Esophagus (tissue), 2 donors: ENCODE measurements at regions not wholly inside any gene's neighbourhood (a gene's known extent, or its start where the extent isn't known, plus 50 kb on each side); places are given as distances from the start of the nearest gene placed in this dataset.

Source experiments
- H3K27ac ChIP-seq, 2 donors: one replicate each; pipeline ENCODE4 v1.5.1; 2013; ENCODE audit warnings: low read depth in 2 of 2, mild to moderate bottlenecking in 2 of 2, inconsistent platforms in 1 of 2, low read length in 1 of 2, moderate library complexity in 1 of 2
- H3K27me3 ChIP-seq, 2 donors: one replicate each; pipeline ENCODE4 v1.6.1; 2013; ENCODE audit warnings: low read length in 2 of 2, control low read depth in 1 of 2, mild to moderate bottlenecking in 1 of 2; ENCODE audit not compliant: insufficient read depth in 2 of 2, control insufficient read depth in 1 of 2
- H3K36me3 ChIP-seq, 2 donors: one replicate each; pipeline ENCODE4 v1.6.1; 2013; ENCODE audit warnings: low read length in 1 of 2; ENCODE audit not compliant: control insufficient read depth in 2 of 2, insufficient read depth in 2 of 2
- H3K4me1 ChIP-seq, 2 donors: one replicate each; pipeline ENCODE4 v1.6.1; 2013; ENCODE audit warnings: low read length in 1 of 2; ENCODE audit not compliant: control insufficient read depth in 2 of 2, insufficient read depth in 2 of 2
- H3K4me3 ChIP-seq, 2 donors: one replicate each; pipeline ENCODE4 v1.5.1; 2013; ENCODE audit warnings: low read length in 2 of 2, mild to moderate bottlenecking in 2 of 2, low read depth in 1 of 2, moderate library complexity in 1 of 2
- H3K9me3 ChIP-seq, 2 donors: one replicate each; pipeline ENCODE4 v1.6.1; 2013; ENCODE audit warnings: mild to moderate bottlenecking in 2 of 2, low read depth in 1 of 2, low read length in 1 of 2, moderate library complexity in 1 of 2; ENCODE audit not compliant: control insufficient read depth in 2 of 2, insufficient read depth in 1 of 2
- WGBS, 2 donors: extraction: QIAGEN DNeasy Blood & Tissue Kit; methylation state at CpG; one replicate each; pipeline ENCODE4 v1.1.7; 2013; 5-methylcytosine and 5-hydroxymethylcytosine counted together
- donor health status: healthy with polysubstance abuse.
- donor health status: Bipolar disorder and iron deficiency.

- H3K27ac ChIP-seq, result no peak overlapping the region
- H3K4me1 ChIP-seq, result no peaks in the 10 kb centered on the region
- H3K9me3 ChIP-seq, result no peaks in the 10 kb centered on the region
- no peaks in the 10 kb centered on the region for H3K27me3 ChIP-seq
- no peaks in the 10 kb centered on the region for H3K36me3 ChIP-seq
- no peak overlapping the region for H3K4me3 ChIP-seq
Measured at GRCh38 chr12:87085286-87085685, 829.1 kb upstream of the MGAT4C start.

DNA sequence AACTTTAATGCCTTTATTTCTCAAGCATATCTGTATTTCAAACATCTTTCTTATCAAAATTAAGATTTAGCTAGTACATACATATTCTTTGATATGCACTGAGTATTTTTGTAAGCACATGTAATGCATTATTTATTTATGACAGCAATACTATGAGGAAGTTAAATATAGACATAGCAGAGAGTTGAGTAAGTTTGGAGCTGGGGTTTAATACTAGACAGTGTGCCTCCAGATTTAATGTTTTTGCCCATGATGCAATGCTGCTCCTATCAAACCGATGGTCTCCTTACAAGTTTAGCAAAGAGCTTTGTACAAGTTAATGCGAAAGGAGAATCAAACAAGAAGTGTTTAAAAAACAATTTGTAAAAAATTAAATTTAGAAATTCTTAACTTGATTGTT, 826.6 kb upstream of the MGAT4C start:
- Histone ChIP-seq H3K9me3 (no peaks in the 10 kb centered on the region), H3K27ac (no peak overlapping the region), H3K4me3 (no peak overlapping the region), H3K4me1 (no peaks in the 10 kb centered on the region), H3K27me3 (no peaks in the 10 kb centered on the region), H3K36me3 (no peaks in the 10 kb centered on the region)
- 77 to 79% methylated on average over 2 of the region's 2 CpGs for WGBS, 2 donors

GRCh38 chr12:87074781-87075180, 818.6 kb upstream of the MGAT4C start:
- Histone ChIP-seq H3K36me3 (no peaks in the 10 kb centered on the region), H3K4me1 (no peaks in the 10 kb centered on the region), H3K4me3 (no peak overlapping the region), H3K27me3 (no peaks in the 10 kb centered on the region), H3K27ac (no peak overlapping the region), H3K9me3 (no peaks in the 10 kb centered on the region)
- 74 to 81% methylated on average over 2 of the region's 2 CpGs for WGBS, 2 donors

- no peak overlapping the region for H3K4me3 ChIP-seq
- H3K27ac ChIP-seq, result no peak overlapping the region
- no peaks in the 10 kb centered on the region for H3K27me3 ChIP-seq
- 47 to 64% methylated on average over 2 of the region's 2 CpGs for WGBS, 2 donors
- H3K36me3 ChIP-seq, result no peaks in the 10 kb centered on the region
- H3K9me3 ChIP-seq, result no peaks in the 10 kb centered on the region
- H3K4me1 ChIP-seq, result no peaks in the 10 kb centered on the region
Measured at GRCh38 chr12:87066326-87066725, 810.1 kb upstream of the MGAT4C start.

- H3K36me3 ChIP-seq, result no peaks in the 10 kb centered on the region
- H3K4me1 ChIP-seq, result no peaks in the 10 kb centered on the region
- no peak overlapping the region for H3K27ac ChIP-seq
- H3K27me3 ChIP-seq, result no peaks in the 10 kb centered on the region
- WGBS, 2 donors, result 46 to 47% methylated on average over 1 of the region's 1 CpG
- no peak overlapping the region for H3K4me3 ChIP-seq
- no peaks in the 10 kb centered on the region for H3K9me3 ChIP-seq
Measured at GRCh38 chr12:87059231-87059630, 803.0 kb upstream of the MGAT4C start.

DNA sequence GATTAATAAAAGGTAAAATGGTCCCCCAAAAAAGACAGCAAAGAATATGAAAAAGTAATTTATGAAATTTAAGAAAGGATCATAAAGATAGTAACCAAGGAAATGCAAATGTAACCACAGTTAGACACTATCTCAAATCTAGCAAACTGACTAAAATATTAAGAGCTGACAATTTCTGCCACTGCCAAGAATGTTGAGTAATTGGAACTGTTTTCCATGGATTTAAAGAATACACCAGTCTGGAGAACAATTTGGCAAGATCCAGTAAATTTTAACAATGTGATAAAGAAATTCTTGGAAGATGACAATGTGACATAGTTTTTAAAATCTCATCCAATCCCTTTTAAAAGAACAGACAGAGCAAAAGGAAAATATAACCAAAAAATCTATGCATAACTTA, 798.0 kb upstream of the MGAT4C start:
- no peaks in the 10 kb centered on the region for H3K36me3 ChIP-seq
- H3K9me3 ChIP-seq, result no peaks in the 10 kb centered on the region
- H3K27me3 ChIP-seq, result no peaks in the 10 kb centered on the region
- H3K27ac ChIP-seq, result no peak overlapping the region
- H3K4me3 ChIP-seq, result no peak overlapping the region
- H3K4me1 ChIP-seq, result no peaks in the 10 kb centered on the region

DNA sequence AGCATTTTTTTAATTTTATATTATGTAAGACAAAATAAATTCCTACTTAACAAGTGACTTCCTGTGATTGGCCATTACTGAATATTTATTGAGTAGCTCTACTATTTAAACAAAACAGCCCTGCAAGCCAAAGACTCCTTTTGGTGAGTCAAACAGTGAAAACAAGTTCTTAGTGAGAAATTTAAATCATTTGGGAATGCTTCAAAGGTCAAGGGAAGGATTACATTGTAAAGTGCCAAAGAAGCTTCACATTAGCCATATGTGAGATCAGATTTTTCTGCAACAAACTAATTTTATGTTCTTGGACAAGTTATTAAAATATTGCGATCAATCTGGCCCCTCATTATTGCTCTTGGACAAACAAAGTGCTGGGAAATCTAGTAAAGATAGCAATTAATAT, 795.4 kb upstream of the MGAT4C start:
- no peaks in the 10 kb centered on the region for H3K27me3 ChIP-seq
- no peaks in the 10 kb centered on the region for H3K9me3 ChIP-seq
- 69 to 83% methylated on average over 1 of the region's 1 CpG for WGBS, 2 donors
- H3K36me3 ChIP-seq, result no peaks in the 10 kb centered on the region
- no peak overlapping the region for H3K27ac ChIP-seq
- H3K4me1 ChIP-seq, result no peaks in the 10 kb centered on the region
- no peak overlapping the region for H3K4me3 ChIP-seq

- WGBS, 2 donors, result 96 to 97% methylated on average over 3 of the region's 3 CpGs
Measured at GRCh38 chr12:87047691-87048090, 791.5 kb upstream of the MGAT4C start.

GRCh38 chr12:87039536-87039935, 783.3 kb upstream of the MGAT4C start:
- no peaks in the 10 kb centered on the region for H3K4me1 ChIP-seq
- no peaks in the 10 kb centered on the region for H3K36me3 ChIP-seq
- H3K27ac ChIP-seq, result no peak overlapping the region
- no peak overlapping the region for H3K4me3 ChIP-seq
- H3K27me3 ChIP-seq, result no peaks in the 10 kb centered on the region
- no peaks in the 10 kb centered on the region for H3K9me3 ChIP-seq
- WGBS, 2 donors, result 73 to 89% methylated on average over 1 of the region's 1 CpG

More at GRCh38 chr12:87047691-87048090, 791.5 kb upstream of the MGAT4C start:
- Histone ChIP-seq H3K4me3 (no peak overlapping the region), H3K9me3 (no peaks in the 10 kb centered on the region), H3K27me3 (no peaks in the 10 kb centered on the region), H3K36me3 (no peaks in the 10 kb centered on the region), H3K4me1 (no peaks in the 10 kb centered on the region), H3K27ac (no peak overlapping the region)

GRCh38 chr12:87038098-87038497, 781.9 kb upstream of the MGAT4C start:
- WGBS, 2 donors, result 78 to 90% methylated on average over 3 of the region's 3 CpGs

More at GRCh38 chr12:87038098-87038497, 781.9 kb upstream of the MGAT4C start:
- Histone ChIP-seq H3K27ac (no peak overlapping the region), H3K4me3 (no peak overlapping the region), H3K27me3 (no peaks in the 10 kb centered on the region), H3K9me3 (no peaks in the 10 kb centered on the region), H3K36me3 (no peaks in the 10 kb centered on the region), H3K4me1 (no peaks in the 10 kb centered on the region)
